Stimulated activated CD4-positive, alpha-beta T cell treated with anti-CD3 and anti-CD28 coated beads, Interleukin-2, amount 100 ng/mL, for 48 hours (primary cell): ENCODE measurements at regions not wholly inside any gene's neighbourhood (a gene's known extent, or its start where the extent isn't known, plus 50 kb on each side); places are given as distances from the start of the nearest gene placed in this dataset.
"Not testable (repeated sequence)": the region's sequence is repeated elsewhere in the genome, so short reads cannot be mapped to it uniquely, and the experiment has no call there.

Source experiments
- DNase-seq, 2 donors: peaks; one replicate each; pipeline ENCODE4 v3.0.0-alpha.2; 2020

GRCh38 chr13:73173279-73173811, 114.5 kb downstream of the KLF5 start:
- DNase-seq, result no peak

GRCh38 chr13:73171926-73172325, 113.1 kb downstream of the KLF5 start:
- DNase-seq, result no peak

- no peak for DNase-seq
Observed at GRCh38 chr13:73171271-73171682, 112.5 kb downstream of the KLF5 start.

GRCh38 chr13:73169971-73170370, 111.2 kb downstream of the KLF5 start:
- no peak for DNase-seq

- no peak for DNase-seq
Observed at GRCh38 chr13:73168953-73169401, 110.2 kb downstream of the KLF5 start.

GRCh38 chr13:73168226-73168952, 109.6 kb downstream of the KLF5 start:
- DNase-seq, result no peak

GRCh38 chr13:73167028-73167820, 108.4 kb downstream of the KLF5 start:
- no peak for DNase-seq

GRCh38 chr13:73166204-73166603, 107.4 kb downstream of the KLF5 start:
- no peak for DNase-seq

GRCh38 chr13:73162912-73163911, 104.4 kb downstream of the KLF5 start:
- DNase-seq, result no peak

GRCh38 chr13:73160371-73161031, 101.7 kb downstream of the KLF5 start:
- not testable (repeated sequence) for DNase-seq

- no peak for DNase-seq
Observed at GRCh38 chr13:73158851-73159250, 100.0 kb downstream of the KLF5 start.

GRCh38 chr13:73157031-73157430, 98.2 kb downstream of the KLF5 start:
- DNase-seq, result no peak

GRCh38 chr13:73146707-73147106, 87.9 kb downstream of the KLF5 start:
- DNase-seq, result no peak

- no peak for DNase-seq
Observed at GRCh38 chr13:73142071-73142470, 83.3 kb downstream of the KLF5 start.

GRCh38 chr13:73141292-73141771, 82.5 kb downstream of the KLF5 start:
- DNase-seq, result no peak

- no peak for DNase-seq
Observed at GRCh38 chr13:73140801-73141200, 82.0 kb downstream of the KLF5 start.

GRCh38 chr13:73138638-73139491, 80.1 kb downstream of the KLF5 start:
- no peak for DNase-seq

GRCh38 chr13:73138276-73138637, 79.5 kb downstream of the KLF5 start:
- DNase-seq, result no peak

GRCh38 chr13:73136776-73137175, 78.0 kb downstream of the KLF5 start:
- DNase-seq, result no peak

GRCh38 chr13:73133531-73133930, 74.7 kb downstream of the KLF5 start:
- no peak for DNase-seq

- DNase-seq, result no peak
Observed at GRCh38 chr13:73131247-73131646, 72.4 kb downstream of the KLF5 start.
